GM18951 (cell line): ENCODE measurements at regions not wholly inside any gene's neighbourhood (a gene's known extent, or its start where the extent isn't known, plus 50 kb on each side); places are given as distances from the start of the nearest gene placed in this dataset.

ENCODE experiments used
- POLR2A ChIP-seq: IDR thresholded peaks from 4 replicates; pipeline ENCODE4 v1.6.1; 2011; ENCODE audit warnings: mild to moderate bottlenecking; ENCODE audit not compliant: insufficient read length, insufficient read depth; ENCODE audit errors: extremely low read depth
- in situ Hi-C: fragments of 300-500 bp; cut with MboI; formaldehyde crosslinking; loops from one replicate; pipeline ENCODE4 v1.12.0; 2022; ENCODE audit warnings: low sequenced_read_pairs, mixed read lengths, inconsistent platforms; ENCODE audit not compliant: unreplicated experiment

DNA sequence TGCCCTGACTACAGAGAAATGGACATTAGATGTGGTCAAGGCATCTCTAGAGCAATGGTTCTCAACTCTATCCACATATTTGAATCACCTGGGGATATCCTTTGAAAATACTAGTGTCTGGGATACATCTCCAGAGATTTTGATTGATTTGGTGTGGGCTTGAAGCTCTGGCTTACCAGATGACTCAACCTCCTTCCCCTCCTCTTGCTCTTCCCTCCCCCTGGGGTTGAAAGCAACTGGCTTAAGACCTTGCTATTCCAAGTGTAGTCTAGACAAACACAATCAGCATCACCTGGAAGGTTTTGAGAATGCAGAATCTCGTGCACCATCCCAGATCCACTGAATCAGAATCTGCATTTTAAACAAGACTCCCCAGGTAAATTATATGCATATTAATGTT is 183.8 kb downstream of the DAD1 start:
- no peak for TF ChIP-seq POLR2A

DNA sequence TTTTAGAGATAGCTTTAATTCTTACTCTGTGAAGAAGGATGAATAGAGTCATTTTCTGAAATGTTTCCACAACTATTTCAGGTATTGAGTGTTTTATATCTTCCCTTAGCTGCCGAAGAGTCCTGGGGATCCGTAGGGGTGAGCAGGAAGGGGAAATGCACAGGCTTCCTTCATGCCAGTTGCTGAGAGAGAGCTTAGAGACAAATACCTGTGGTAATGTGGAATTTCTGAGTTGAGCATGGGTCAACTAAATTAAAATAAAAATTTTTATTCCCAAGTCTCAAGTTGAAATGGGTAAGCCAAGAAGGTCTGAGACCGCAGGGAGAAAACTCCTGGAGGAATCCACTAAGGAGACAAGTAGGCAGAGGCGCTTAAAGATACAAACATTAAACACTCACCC is 185.7 kb downstream of the DAD1 start:
- in situ Hi-C loops, result no loop called here
- no peak for TF ChIP-seq POLR2A

More for the DNA sequence above, 183.8 kb downstream of the DAD1 start:
- in situ Hi-C loops, result no loop called here

DNA sequence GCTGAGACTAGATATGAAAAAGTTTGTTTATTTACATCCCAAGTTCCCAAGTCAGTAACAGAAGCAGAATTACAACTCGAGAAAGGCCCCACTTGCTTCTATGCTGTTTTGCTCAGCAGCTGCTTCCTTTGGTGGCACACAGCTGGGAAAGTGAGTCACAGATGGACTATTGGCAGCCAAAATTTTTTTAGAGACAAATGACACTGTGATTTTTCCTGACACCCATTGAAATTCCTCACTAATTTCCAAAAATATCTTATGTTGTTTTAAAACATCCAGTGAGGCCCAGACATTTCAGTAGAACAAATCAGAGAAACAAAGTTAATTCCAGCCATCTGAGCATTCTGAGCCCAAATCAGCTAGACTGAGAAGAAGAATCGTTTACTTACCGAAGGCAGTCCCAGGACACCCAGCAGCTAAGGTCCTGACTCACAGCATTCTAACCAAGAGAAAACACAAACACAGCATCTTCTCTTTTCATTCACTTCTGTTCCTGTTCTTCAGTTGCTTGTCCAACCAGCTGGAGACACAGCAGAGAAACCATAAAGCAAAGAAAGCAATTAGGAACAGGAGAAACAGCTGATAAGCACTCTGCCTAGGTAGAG is 188.3 kb downstream of the DAD1 start:
- in situ Hi-C loops, result no loop called here
- no peak for TF ChIP-seq POLR2A

DNA sequence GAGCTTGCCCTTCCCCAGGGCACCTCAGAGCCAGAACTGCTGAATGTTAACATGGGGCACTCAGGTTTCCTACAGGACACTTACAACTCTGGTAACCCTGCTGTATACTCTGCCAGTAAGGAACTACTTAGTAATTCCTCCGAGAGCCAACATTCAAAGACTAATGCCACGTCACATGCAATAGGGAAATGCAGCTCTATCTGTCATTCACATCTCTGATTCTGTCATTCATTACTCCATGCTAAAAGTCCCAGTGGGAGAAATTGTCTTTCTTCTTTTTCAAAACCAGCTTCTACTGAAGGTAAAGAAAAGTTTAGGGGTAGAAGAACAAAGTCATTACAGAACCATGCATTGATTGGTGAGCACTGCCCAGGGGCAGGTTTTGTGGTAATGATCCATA is 189.2 kb downstream of the DAD1 start:
- in situ Hi-C loops, result loop anchor here (25.0 kb wide), 1 partner anchor 463 kb away; the partner anchor contains the start of gene LRP10
- TF ChIP-seq POLR2A, result no peak

DNA sequence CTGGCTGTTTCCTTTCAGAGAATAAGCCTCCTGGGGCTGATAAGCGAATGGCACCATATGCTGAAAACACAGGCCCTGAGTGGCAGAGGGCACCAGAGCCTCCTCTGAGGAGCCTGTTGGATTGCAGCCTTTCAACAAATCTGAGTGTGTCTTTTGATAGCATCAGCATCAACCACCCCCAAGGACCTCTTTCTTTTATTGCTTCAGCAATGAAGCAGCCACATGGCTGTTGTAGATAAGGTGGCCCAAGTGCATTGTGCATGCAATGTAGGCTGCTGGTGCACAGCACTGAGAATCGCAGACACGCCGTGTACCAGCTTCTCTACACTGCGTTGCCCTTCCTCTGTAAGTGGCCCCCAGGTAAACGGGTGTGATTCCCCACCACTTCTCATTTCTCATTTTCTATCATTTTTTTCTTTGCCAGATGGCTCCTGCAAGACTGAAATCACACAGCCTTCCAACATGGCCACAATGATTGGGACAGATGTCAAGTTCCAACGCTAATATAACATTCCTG is 191.7 kb downstream of the DAD1 start:
- in situ Hi-C loops, result loop anchor here (25.0 kb wide), 1 partner anchor 465 kb away; the partner anchor contains the start of gene LRP10
- no peak for TF ChIP-seq POLR2A

DNA sequence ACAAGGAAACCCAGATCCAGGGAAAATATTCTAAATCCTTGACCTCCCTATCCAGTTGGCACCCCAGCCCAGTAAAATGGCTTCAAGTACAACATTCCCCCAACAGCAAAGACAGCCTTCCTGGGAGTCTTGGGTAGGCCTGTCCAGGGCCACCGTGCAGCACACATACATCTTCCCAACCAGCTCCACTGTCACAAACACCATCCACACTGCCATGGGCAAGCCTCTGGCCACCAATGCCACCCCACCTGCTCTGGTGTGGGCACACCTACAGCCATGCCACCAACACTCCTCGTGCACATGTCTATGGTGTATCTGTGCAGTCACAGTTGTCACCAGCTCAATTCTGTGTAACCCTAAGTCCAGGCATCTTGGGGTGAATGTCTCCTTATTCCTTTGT is 193.2 kb downstream of the DAD1 start:
- no peak for TF ChIP-seq POLR2A
- in situ Hi-C loops, result loop anchor here (25.0 kb wide), 1 partner anchor 466 kb away; the partner anchor contains the start of gene LRP10

DNA sequence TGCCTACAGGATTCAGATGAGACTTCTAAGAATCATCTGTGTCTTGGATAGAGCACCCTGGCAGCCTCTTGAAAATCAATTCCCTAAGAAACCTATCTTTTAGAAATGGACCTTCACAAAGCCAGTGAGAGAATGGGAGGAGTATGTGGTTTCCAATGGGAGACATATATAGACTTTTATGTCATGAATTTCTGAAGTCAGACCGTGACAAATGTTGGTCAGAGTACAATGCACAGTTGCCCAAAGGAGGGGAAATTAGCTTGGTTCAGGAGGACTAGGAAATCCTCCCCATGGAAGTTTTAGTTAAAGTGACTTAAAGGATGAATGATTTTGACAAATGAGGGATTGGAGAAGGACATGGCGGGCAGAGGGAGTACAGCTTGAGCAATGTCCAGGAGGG is 194.4 kb downstream of the DAD1 start:
- no peak for TF ChIP-seq POLR2A
- in situ Hi-C loops, result loop anchor here (5.0 to 25.0 kb wide), 3 partner anchors 78 to 468 kb away; partner anchors contain the start of gene LRP10

DNA sequence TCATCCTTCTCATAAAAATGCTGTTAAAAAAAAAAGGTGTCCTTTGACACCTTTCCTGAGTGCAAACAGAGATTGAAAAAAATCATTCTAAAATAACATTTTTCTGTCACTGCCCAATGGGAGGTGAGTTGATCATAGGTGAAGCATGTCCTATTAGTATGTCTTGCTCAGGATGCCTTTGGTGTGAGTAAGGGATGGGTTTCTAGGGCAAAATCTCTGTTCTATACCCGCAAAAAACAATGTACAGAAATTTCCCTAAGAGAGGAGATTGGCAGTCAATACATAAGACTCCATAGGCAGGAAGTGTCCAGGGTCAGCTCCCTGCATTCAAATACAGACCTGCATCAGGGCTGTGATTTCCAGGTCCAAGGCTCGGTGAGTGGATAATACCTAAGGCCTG is 195.2 kb downstream of the DAD1 start:
- TF ChIP-seq POLR2A, result no peak
- in situ Hi-C loops, result loop anchor here (5.0 to 25.0 kb wide), 3 partner anchors 79 to 469 kb away; partner anchors contain the start of gene LRP10

DNA sequence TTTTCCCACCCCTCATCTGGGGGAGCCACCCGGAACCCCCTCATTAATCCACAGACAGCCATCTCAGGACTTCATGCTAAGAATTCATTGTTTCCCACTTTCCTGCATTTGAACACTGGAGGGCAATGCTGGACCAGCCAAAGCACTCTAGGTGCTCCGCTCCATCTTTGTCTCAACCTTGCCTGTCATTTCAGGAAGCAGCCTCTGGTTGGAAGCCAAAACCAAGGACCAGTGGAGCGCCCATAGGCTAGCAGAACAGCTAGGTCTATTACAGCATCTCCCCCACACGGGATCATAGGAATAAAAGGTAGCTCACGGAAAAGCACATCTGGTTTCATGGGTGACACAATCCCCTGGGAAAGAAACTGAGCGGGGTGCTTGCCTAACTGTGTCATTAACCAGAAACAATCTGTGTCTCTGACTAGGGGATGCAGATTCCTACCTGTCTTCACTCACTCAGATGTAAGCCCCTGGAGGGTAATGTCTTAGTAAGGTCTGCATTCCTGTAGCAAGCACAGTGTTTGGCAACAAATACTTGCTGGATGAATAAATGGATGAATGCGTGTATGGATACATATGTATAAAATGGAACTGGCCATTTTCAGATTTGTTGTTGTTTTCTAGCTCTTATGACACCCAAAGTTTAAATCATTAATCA is 197.0 kb downstream of the DAD1 start:
- in situ Hi-C loops, result loop anchor here (5.0 to 25.0 kb wide), 3 partner anchors 80 to 470 kb away; partner anchors contain the start of gene LRP10
- TF ChIP-seq POLR2A, result no peak

DNA sequence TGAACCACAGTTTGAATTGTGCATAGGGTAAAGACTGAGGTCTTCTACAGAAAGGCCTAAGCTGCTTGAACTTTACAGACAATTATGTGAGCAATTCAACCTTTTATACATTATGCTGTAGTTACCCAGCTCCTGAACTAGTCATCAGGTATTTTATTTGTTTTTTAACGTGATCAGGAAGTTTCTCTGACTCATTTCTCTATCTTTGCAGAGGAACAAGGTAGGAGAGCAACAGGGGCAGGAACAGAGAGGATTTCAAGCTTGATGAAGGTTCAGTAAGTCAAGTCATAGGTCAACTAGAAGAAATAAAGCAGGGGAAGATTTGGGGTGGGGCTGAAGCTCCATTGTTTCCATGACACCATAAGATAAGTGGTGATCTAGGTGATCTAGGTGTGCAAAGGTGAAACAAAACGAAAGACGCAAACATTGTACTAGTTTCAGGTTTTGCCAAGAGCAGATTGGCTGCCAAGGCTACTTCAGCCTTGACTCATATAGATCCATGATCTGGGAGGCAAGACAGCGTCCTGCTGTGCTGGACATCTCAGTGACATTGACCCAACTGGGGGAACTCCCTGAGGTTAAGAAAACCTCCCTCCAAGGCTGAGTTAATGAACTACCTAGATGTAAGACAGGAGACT is 198.1 kb downstream of the DAD1 start:
- TF ChIP-seq POLR2A, result no peak
- in situ Hi-C loops, result loop anchor here (5.0 to 25.0 kb wide), 3 partner anchors 81 to 471 kb away; partner anchors contain the start of gene LRP10

DNA sequence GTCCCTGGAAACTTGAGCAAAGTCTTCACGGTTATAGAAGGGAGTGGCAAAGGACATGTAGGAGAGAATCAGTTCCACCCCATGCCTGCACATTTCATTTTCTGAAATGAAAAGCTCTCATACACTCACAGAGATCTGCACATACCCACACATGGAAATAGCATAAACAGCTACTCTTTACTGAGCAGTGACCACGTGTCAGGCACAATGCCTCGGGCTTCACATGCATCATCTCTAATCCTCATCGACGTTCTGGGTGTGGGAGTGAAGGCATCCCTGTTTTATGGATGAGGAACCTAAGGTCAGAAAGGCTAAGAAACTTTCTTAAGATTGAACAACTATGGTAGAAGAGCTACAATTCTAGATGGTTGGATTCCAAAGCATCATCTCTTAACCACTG is 198.8 kb downstream of the DAD1 start:
- TF ChIP-seq POLR2A, result no peak

DNA sequence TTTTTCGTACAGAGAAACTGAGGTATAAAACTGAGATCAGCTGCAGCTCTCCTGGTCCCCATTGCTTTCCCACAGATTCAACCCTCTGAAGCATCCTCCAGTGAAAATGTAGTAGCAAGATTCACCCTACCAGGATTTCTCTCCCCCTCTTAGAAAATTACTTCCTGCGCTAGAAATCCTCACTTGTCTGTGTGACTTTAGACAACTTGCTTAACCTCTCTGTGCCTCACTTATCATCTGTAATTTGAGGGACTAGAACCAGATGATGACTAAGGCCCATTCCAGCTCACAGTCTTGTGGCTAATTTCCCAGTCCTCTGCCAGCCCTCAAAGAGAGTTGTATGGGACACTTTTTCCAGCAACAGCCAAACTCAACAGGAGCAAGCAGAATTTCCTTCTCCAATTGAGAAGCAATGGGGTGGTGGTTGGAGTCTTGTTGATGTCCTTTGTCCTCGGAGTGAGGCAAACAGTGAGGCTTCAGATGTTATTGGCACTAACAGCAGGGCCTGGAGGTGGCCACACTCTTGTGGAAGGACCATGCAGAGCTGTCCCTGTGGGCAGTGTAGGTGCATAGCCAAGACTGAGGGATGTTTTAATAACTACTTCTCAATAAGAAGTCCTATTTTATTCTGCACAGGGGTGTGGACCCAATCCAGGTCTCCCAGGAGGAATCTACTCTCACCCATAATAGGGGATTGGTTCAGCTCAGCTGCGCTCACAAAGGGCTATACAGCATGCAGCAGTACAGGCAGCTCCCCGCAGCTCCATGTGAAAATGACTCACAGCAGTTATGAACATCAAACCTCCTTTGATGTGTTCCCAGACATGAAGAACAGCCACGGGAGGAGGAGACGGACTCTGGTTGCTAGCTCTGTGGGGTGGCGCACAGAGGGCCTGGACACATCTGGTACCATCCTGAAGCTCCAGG is 200.1 kb downstream of the DAD1 start:
- in situ Hi-C loops, result loop anchor here (25.0 kb wide), 1 partner anchor 473 kb away; the partner anchor contains the start of gene LRP10
- TF ChIP-seq POLR2A, result no peak

More for the DNA sequence above, 198.8 kb downstream of the DAD1 start:
- in situ Hi-C loops, result loop anchor here (5.0 to 25.0 kb wide), 3 partner anchors 82 to 472 kb away; partner anchors contain the start of gene LRP10
